ENCODE measurements at regions not wholly inside any gene's neighbourhood (a gene's known extent, or its start where the extent isn't known, plus 50 kb on each side); places are given as distances from the start of the nearest gene placed in this dataset.
A peak's percentile ranks its signal among the peaks of the same experiment; 100 is the strongest.

DNA sequence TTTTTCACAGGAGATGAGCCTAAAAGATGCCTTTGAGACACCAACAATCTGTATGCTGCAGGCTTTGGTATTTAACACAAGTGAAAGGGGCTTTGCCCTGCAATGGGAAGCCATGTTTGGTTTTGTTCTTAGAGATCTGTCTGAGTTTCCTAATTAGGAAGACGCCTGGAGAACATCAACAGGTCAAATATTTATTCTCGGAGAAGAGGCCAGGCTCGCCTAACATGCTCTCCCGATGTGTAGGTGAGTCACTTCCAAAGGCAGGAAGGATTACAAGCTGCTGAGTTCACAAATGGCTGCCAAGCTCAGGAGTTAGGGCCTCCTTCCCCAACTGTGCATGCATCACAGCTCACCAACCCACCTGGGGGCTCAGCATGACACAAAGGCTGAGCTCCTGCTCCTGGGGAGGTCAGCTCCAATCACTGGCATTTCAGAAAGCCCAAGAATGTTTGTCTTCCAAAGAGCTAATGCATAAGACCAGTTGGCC is 119.5 kb upstream of the PRICKLE2 start:
- TF ChIP-seq, protein P1, sequence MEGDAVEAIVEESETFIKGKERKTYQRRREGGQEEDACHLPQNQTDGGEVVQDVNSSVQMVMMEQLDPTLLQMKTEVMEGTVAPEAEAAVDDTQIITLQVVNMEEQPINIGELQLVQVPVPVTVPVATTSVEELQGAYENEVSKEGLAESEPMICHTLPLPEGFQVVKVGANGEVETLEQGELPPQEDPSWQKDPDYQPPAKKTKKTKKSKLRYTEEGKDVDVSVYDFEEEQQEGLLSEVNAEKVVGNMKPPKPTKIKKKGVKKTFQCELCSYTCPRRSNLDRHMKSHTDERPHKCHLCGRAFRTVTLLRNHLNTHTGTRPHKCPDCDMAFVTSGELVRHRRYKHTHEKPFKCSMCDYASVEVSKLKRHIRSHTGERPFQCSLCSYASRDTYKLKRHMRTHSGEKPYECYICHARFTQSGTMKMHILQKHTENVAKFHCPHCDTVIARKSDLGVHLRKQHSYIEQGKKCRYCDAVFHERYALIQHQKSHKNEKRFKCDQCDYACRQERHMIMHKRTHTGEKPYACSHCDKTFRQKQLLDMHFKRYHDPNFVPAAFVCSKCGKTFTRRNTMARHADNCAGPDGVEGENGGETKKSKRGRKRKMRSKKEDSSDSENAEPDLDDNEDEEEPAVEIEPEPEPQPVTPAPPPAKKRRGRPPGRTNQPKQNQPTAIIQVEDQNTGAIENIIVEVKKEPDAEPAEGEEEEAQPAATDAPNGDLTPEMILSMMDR (IDR thresholded peaks at IDR 0.05), result no peak
- H3K27ac Mint-ChIP-seq (ENCODE audit: unreplicated experiment), result peak overlapping the region; percentile 84
- no peaks in the 10 kb centered on the region for H3K27me3 Mint-ChIP-seq (ENCODE audit: unreplicated experiment)
- H3K4me3 Mint-ChIP-seq (ENCODE audit: unreplicated experiment), result no peak overlapping the region
- DNase-seq (ENCODE audit: extremely low spot score, unreplicated experiment), result no peak
- no peaks in the 10 kb centered on the region for H3K9me3 Mint-ChIP-seq (ENCODE audit: unreplicated experiment)
- H3K36me3 Mint-ChIP-seq (ENCODE audit: unreplicated experiment), result no peaks in the 10 kb centered on the region
- H3K4me1 Mint-ChIP-seq (ENCODE audit: unreplicated experiment), result peaks cover 62% of the 10 kb centered on the region

GRCh38 chr3:64343689-64344430 is 118.6 kb upstream of the PRICKLE2 start:
- Mint-ChIP-seq H3K27me3 (ENCODE audit: unreplicated experiment) (no peaks in the 10 kb centered on the region), H3K4me1 (ENCODE audit: unreplicated experiment) (peaks cover 62% of the 10 kb centered on the region), H3K27ac (ENCODE audit: unreplicated experiment) (peak overlapping the region; percentile 84), H3K4me3 (ENCODE audit: unreplicated experiment) (peak overlapping the region; percentile 39), H3K9me3 (ENCODE audit: unreplicated experiment) (no peaks in the 10 kb centered on the region), H3K36me3 (ENCODE audit: unreplicated experiment) (no peaks in the 10 kb centered on the region)
- TF ChIP-seq, protein P1 (IDR thresholded peaks at IDR 0.05), result no peak
- DNase-seq (ENCODE audit: extremely low spot score, unreplicated experiment), result no peak

- DNase-seq (ENCODE audit: extremely low spot score, unreplicated experiment), result no peak
- no peaks in the 10 kb centered on the region for H3K9me3 Mint-ChIP-seq (ENCODE audit: unreplicated experiment)
- TF ChIP-seq, protein P1 (IDR thresholded peaks at IDR 0.05), result no peak
- no peaks in the 10 kb centered on the region for H3K36me3 Mint-ChIP-seq (ENCODE audit: unreplicated experiment)
- no peak overlapping the region for H3K4me3 Mint-ChIP-seq (ENCODE audit: unreplicated experiment)
- peak overlapping the region; percentile 84 for H3K27ac Mint-ChIP-seq (ENCODE audit: unreplicated experiment)
- peaks cover 62% of the 10 kb centered on the region for H3K4me1 Mint-ChIP-seq (ENCODE audit: unreplicated experiment)
- H3K27me3 Mint-ChIP-seq (ENCODE audit: unreplicated experiment), result no peaks in the 10 kb centered on the region
Observed at GRCh38 chr3:64342940-64343688, 117.8 kb upstream of the PRICKLE2 start.

DNA sequence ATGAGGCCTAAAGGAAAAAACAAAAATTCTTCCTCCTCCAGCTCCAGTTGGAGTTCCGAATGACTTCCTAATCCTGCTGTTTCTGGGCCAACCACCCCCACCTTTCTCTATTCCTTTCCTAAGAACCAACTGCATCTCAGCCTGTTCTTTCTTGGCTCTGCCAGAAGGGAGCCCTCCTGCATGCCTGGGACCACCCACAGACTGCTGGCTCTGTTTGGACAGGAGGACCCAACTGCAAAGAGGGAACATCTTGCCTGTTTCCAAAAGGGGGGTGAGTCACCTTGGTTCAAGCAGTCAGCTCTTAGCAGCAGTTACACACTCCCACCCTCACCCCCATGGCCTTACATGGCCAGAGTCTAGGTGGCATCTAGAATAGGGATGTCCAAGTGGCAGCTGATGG is 116.0 kb upstream of the PRICKLE2 start:
- no peak for DNase-seq (ENCODE audit: extremely low spot score, unreplicated experiment)
- H3K36me3 Mint-ChIP-seq (ENCODE audit: unreplicated experiment), result no peaks in the 10 kb centered on the region
- peak overlapping the region; percentile 48 for H3K4me3 Mint-ChIP-seq (ENCODE audit: unreplicated experiment)
- peaks cover 57% of the 10 kb centered on the region for H3K4me1 Mint-ChIP-seq (ENCODE audit: unreplicated experiment)
- H3K9me3 Mint-ChIP-seq (ENCODE audit: unreplicated experiment), result no peaks in the 10 kb centered on the region
- peak overlapping the region; percentile 84 for H3K27ac Mint-ChIP-seq (ENCODE audit: unreplicated experiment)
- H3K27me3 Mint-ChIP-seq (ENCODE audit: unreplicated experiment), result no peaks in the 10 kb centered on the region
- TF ChIP-seq, protein P1 (IDR thresholded peaks at IDR 0.05), result no peak

DNA sequence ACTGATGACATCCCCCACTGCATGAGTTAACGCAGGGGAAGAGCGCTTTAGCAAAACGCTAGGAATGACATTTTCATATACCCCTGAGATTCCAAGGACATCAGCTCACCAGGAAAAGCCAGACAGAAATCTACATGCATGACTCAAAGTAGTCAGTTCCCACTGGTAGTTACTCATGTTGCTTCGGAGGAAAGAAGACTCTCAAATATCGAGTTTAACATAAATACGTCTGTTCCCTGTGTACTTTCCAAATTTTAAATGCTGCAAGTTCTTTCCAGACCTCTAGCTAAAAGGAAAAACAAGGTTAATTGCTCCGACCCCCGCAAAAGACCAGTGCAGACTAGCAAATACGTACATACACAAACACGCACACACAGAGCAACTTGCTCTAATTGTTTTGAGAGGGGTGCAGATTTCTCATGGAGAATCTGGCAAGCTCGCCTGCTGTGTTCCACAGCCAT is 115.4 kb upstream of the PRICKLE2 start:
- no peak for DNase-seq (ENCODE audit: extremely low spot score, unreplicated experiment)
- Mint-ChIP-seq H3K27me3 (ENCODE audit: unreplicated experiment) (no peaks in the 10 kb centered on the region), H3K36me3 (ENCODE audit: unreplicated experiment) (no peaks in the 10 kb centered on the region), H3K4me1 (ENCODE audit: unreplicated experiment) (peaks cover 57% of the 10 kb centered on the region), H3K27ac (ENCODE audit: unreplicated experiment) (peak overlapping the region; percentile 84), H3K9me3 (ENCODE audit: unreplicated experiment) (no peaks in the 10 kb centered on the region), H3K4me3 (ENCODE audit: unreplicated experiment) (peak overlapping the region; percentile 48)
- TF ChIP-seq, protein P1 (IDR thresholded peaks at IDR 0.05), result no peak
